NOMO-1 treated with dmso at 0.1 percent for 144 hours (cell line): ENCODE measurements at regions not wholly inside any gene's neighbourhood (a gene's known extent, or its start where the extent isn't known, plus 50 kb on each side); places are given as distances from the start of the nearest gene placed in this dataset.

Source experiments
- DNase-seq: peaks from one replicate; lab custom pipeline; 2025; ENCODE audit not compliant: unreplicated experiment; lab: John Stamatoyannopoulos, UW

DNA sequence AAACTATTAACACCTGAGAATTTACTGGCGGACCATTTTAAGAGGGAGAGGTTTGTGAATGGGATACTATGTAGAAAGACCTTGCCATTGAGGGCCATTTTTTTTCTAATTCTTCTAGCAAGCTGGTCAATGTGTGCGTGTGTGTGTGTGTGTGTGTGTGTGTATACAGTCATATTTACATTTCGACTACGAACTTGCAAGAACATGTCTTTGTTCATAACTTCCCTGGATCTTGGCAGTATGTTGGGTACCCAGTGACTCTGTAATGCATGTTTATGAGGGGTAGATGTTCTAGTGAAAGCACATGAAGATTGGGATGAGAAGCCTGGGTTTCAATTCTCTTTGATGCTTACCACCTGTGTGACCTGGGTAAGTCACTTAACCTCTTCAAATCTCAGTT lies 133.6 kb downstream of the UBE2E3 start:
- DNase-seq = no peak

DNA sequence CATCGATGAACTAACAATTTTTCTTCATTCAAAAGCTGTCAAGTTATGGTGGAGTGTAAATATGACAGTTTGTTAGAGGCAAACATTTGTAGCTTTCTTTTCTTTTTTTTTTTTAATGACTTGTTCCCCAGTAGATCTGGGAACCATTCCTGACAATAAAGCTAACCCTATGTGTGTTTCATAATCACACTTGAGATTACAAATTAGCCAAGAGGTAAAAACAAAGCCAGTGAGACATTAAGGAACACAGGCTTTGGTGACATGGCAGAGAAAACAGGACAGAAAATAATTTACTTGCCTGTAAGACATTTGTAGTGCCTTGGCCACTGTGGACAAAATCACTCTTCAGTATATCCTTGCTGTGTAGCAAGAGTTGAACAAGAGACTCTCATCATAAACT lies 135.9 kb downstream of the UBE2E3 start:
- no peak for DNase-seq

DNA sequence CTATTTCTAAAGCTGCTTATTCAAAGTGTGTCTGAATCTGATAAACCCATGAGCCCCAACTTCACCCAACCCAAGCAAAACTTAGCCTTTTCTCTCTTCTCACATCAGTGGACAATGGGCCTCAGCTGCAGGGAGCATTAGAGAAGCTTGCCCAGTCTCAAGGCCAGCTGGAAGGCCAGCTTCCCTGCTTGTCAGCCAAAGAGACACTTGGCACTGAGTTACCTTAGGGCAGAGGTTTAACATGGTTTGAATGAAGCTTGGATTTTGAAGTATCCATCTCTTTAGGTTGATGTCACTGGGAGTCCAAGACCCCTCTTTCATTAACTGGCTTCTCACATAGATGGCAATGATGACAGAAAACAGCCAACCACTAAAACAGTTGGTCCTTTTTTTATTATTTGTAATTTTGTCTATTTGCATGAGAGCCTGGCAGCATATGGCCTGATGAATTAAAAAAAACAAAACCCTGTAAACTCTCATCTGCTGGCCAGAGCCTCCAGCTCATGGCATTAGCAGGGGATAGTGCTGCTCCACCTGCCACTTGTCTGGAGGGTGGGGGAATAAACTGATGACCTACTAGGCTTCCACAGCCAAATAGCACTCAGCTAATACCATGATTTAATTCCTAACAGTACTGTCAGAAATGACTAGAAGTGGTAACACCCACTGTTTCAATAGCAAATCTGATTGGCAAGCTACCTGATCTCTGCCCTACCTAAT lies 137.0 kb downstream of the UBE2E3 start:
- DNase-seq = no peak

DNA sequence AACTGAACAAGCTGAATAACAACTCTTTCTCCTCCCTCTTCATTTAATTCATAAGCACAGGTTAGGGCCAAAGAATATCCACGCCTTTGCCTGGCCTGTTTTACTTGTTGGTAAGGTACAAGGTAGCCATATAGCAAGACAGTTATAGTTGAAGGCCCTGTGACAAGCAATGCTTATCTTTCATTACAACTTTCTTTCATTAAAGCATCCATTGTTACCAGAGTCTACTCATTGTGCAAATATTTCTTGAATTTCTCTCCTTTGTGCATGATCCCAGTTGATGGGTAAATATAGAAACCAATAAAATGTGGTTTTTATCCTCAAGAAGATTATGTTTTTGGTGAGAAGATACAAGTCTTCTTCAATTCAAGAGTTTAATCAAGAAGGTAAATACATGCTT lies 140.2 kb downstream of the UBE2E3 start:
- DNase-seq = no peak

DNA sequence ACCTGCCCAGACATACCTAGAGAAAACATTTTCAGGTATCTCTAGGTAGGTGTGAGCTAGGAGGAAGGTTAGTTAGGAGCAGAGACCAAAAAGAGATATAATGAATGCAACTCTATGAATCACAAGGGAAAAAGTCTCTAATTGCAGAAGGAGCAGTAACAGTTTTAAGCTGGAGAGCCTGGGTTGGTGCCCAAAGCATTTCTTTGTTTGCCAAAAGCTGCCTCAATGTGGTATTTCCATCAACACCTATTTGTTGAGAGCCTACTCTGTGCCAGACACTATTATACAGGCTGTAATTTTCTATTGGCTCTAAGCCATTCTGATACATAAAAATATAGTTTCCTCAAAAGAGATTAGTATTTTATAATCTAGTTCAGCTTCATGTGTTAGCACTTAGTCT lies 141.6 kb downstream of the UBE2E3 start:
- DNase-seq = no peak

DNA sequence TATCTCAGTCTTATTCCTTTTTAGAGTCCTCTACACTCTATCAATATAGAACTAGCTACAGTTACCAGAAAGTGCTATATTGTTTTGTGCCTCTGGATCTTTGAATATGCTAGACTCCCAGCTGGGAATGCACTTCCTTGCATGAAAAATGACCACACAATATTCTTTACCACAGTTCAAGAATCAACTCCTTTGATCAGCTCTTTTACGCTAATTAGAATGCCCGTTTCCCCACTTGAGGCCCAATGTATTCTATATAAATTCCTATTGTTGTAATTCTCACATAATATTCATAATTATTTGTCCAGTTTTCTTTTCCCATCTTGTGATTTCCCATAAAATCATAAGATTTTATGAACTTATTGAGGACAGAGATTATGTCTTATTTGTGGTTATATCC lies 142.2 kb downstream of the UBE2E3 start:
- DNase-seq = no peak

DNA sequence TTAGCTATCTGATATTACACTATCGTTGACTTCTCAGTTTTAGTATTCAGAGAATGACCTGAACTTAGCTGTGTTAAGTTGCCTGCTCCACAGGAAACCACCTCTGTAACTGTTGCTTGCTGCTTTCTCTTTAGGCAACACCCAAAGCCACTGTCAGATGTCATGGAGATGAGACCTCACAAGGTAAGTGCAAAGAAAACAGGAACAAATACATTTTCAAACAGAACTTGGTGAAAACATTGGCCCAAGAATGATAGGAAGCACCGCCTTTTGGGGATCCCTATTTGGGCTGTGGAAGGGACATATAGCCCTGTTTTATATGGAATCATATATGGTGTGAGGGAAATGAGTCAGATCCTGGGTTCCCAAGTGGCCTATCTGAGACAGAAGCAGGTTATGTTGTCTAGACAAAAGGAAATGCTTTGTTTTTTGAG lies 143.4 kb downstream of the UBE2E3 start:
- peak; percentile 43 for DNase-seq

DNA sequence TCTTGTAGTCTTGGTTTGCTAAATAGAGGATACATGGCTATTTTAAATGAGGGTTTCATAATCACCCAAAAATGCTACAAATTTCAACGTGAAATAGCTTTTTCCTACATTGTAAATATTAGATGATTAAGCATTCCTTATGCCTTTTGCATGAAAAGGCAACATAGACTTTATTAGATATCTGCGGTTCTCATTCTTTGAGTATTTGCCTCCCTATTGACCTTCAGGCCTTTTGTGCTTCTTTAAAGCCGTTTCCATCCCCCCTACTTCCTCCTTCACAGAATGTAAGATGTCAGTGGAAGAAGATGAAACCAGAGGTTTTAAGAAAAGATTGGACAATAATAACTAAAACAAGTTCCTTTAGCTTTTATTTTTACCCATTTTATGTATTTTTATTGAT lies 144.1 kb downstream of the UBE2E3 start:
- no peak for DNase-seq

DNA sequence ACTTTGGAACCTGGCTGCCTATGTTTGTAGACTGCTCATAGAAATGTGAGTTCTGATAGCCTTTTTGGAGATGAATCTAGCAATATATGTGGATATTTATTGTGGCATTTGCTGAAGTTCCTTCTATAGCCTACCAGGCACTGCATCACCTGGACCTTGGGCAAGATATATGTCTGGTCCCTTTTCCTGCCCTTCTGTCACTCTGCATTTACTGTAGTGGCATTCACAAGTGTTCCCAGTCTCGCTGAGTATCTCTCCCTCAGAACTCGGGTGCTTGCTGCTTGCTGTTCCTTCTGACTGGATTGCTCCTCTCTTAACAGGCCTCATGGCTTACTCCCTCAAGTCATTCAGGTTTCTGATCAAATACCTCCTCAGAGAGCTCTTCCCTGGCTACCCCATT lies 145.0 kb downstream of the UBE2E3 start:
- DNase-seq = no peak

DNA sequence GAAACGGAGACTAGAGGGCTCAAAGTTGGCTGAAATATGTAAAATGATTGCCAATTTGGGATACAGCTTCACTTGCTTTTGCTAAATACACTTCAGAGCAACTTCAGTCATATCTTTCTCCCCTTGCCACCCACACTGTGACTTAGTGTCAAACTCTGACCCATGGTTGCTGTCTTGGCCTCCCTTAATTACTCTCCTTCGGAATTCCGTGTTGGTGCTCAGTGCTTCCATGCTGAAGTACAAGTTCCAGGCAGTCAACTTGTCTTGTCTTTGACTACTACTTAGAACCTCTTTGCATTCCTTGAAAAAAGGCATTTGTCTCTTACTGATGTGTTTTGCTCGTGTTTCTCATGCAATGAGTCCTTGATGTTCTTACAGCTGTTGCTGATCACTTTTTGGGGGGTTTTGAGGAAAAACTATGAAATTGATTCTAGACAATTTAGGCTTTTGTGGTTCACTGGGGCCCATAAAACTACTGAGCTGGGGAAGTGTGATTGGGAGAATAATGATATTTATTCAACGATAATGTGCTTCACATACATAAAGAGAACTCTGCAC lies 146.0 kb downstream of the UBE2E3 start:
- DNase-seq = no peak

DNA sequence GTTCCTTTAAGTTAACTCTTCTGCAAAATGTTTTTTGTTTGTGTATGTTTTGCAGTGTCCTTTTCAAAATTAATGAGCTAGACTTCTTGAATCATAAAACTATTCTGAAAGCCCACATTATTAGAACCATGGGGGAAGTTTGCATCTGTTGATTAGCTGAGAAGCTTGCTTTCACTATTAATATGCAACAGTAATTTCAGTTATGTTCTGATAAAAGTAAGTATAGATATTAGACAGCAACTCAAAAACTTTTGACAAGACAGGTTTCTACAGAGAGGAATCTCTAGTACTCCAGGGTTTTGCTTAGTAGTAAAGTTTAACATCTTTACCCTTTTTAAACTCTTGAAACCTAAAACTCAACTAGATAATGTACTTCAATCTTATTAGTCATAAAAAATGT lies 147.8 kb downstream of the UBE2E3 start:
- no peak for DNase-seq

DNA sequence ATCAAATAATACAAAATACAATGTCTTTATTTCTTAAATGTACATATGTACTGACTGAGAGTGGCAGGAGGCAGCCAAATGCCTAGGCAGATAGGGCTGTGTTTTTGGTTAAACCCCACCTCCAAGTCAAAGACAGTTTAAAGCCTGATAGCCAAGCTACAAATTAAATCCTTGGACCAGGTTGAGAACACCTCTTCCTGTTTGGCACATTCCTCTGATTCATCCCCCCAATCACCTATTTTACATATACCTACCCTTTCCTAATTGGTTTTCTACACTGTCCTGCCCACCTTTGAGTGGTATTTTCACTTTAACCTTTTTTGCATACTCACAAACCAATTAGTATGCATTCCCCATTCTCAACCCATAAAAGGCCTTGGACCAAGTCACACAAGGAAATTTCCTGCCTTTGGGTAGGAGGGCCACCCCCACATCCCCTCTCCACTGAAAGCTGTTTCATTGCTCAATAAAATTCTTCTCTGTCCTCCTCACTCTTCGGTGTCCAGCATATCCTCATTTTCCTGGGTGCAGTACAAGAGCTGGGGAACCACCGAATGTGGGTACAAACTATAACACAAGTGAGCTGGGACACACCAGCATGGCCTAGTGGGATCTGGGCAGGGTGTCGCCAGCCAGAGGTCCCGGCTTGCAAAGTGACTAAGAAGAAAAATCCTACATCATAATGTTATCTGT lies 149.1 kb downstream of the UBE2E3 start:
- no peak for DNase-seq

DNA sequence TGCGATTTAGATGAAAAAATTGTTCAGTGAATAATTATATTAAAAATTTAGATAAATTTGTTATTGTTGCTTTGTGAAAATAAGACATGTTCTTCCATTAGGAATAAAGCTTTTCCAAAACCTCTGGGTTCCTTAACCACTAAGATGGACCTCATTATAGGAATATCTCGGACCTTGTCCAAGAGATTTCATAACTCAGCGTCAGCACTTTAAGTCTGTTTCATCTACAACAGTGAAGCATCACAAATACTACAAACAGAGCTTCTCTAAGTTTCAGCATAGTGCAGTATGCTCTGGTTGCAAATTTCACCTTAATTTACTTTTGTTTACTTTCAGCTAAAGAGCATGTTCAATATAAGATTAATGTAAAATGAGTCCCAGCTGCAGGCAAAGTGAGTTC lies 150.3 kb downstream of the UBE2E3 start:
- no peak for DNase-seq

DNA sequence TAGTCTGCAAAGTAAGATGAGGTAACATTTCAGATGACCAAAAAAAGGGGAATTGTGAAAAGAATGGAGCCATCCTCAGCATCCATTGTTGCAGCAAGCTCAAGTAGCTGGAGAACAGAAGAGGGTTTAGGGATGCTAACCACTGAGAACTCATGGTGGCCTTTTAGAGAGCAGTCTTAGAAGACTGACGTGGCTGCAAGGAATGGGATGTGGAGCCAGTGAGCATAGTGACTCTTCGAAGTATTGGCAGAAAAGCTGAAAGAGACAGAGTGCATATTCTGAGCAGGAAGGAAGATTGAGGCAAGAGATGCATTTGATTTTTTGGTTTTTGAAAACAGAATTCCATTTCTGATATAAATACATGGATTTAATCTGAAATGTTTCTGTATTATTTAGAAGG lies 151.2 kb downstream of the UBE2E3 start:
- DNase-seq = no peak

DNA sequence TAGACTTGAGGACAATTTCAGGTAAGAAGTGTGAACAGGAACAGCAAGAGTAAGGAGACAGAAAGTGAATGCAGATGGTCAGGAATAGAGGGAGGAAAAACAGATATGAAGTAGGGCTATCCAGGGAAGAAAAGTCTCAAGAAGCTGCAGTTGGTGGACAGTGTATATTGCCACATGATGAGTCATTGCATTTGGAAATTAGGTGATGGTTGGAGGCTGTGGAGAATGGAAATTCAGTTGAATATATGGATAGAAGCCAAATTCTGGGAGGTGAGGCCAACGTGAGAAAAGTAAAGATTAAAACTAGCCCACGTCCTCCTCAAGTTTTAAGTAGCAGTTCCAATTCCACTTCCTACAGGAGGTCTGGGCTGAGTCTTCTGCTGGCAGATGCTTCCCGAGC lies 158.4 kb downstream of the UBE2E3 start:
- DNase-seq = no peak

DNA sequence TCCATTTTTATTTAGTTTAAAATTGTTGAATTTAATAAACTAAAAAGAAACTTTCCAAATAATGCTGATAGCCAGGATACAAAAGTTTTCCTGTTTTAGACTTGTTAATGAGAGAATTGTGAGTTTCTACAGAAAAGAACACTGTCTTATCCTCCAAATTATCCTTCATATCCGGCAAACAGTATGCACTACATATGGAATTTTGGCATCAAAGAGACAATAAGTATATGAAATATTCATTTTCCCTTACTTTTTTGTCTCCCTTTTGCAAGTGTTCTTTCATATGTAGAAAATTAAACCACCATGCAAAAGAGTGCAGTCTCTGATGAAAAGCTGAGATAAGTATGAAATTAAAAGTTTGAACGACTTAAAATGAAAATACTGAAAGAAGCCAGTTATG lies 159.4 kb downstream of the UBE2E3 start:
- no peak for DNase-seq

DNA sequence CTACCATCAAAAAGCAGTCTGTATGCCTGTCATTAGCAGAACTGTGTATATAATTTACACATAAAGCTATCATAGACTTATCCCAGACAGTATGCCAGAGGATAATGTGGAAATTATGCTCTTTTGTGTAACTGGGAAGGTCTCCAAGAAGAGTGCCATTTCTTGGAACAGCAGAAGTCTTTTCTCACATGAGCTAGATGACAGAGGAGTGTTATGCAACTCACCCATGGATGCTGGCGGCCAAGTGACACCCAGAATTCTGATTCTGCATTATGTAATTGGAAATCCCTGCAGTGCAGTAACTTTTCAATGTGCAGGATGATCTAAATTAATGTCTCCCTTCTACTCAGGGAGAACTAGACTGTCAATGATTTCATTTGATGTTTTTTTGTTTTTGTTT lies 160.0 kb downstream of the UBE2E3 start:
- no peak for DNase-seq

DNA sequence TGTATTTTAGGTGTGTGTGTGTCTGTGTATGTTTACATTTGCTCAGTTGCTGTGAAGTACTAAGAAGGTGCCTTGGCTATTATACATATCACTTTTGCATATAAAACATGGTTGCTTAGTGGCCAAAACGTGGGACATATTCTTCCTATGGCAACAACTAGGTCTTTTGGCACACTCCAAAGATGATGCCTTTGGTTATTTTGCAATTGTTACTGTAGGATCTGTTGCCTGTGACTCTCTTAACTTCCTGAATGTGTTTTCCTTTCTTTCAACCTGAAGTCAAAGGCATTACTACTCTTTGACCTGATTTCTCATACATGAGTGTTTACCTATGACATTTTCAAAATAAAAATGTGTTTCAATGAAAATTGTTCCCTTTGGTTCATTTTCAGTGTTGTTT lies 160.5 kb downstream of the UBE2E3 start:
- no peak for DNase-seq

DNA sequence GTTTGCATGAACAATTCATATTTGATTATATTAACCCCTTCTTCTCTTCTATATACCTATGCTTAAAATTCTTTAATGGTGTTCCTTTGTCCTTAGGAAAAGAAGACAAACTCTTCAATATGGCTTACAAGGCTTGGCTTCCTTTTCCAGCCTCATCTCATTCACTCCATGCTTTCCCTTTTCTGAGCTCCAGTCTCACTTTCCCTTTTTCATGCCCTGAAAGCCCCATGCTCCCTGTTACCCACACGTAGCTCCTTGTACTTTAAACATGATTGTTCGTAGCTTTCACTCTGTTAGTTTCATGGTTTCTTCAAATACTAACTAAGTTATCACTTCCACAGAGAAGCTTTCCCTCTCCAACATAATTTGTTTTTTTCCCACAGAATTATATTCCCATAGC lies 161.3 kb downstream of the UBE2E3 start:
- no peak for DNase-seq

DNA sequence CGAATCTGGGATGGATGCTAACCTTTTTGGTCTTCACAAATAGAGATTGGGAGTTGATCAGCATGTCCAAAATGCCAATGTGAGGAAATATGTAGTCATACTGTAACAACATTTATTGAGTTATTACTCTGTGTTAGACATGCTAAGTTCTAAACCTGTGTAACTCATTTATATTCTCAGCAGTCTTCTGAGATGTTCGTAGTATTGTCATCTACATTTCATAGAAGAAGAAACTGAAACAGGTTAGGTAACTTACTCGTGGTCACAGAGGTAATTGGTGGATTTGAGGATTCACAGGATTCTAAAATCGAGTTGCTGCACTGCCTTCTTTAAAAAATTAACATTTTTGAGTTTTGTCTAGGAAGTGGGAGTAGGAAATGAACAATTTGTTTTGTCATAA lies 162.1 kb downstream of the UBE2E3 start:
- no peak for DNase-seq

DNA sequence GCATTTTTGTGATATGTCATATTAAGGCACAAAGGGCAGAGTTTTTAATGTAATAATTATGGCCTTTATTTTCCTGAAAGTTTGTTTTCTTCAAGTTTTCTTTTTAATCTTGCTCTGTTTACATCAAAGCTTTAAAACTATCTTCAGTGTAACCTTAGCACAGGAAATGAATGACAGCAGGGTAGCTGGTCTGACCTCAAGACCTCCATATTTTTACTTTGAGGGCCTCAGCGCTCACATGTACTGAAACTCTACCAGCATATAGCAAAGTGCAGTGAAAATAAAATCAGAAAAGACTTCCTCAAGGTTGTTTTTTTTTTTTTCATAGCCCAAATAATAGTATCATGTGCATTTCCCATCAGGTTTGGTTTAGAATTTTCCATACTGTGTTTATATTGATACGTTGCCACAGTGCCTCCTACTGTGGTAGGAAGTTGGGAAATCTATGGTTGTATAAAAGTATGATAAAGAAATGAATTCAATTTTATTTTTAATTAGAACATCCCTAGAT lies 163.4 kb downstream of the UBE2E3 start:
- no peak for DNase-seq

DNA sequence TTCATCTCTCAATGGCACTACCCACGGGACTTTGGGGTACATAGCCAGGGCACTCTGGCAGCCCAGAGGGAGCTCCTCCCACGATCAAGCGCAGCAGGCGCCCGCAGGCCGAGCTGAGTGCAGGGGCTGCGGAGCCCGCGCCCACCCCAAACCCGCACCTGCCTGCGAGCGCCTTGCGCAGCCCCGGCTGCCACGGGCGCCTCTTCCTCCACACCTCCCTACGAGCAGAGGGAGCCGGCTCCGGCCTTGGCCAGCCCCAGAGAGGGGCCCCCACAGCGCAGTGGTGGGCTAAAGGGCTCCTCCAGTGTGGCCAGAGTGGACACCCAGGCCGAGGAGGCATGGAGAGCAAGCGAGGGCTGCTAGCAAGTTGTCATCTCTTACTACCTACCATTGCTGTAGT lies 165.2 kb downstream of the UBE2E3 start:
- no peak for DNase-seq
